HepG2 (cell line): ENCODE measurements at regions not wholly inside any gene's neighbourhood (a gene's known extent, or its start where the extent isn't known, plus 50 kb on each side); places are given as distances from the start of the nearest gene placed in this dataset.

Experiments
- ATAC-seq: fragments of 200-7000 bp; cut with Tn5 transposase; 3 replicates; pipeline ENCODE4 v1.9.1; 2020; ENCODE audit warnings: mild to moderate bottlenecking, moderate library complexity
- BruUV-seq: library from RNA; stranded (reverse); fragments of 400-500 nt; replicated peaks from 2 replicates; lab custom pipeline; 2021; lab: Mats Ljungman, UMichigan
- CTCF ChIA-PET: fragments of 300-600 bp; formaldehyde crosslinking; extraction: SDS; loops from one replicate; lab custom pipeline; 2021; ENCODE audit warnings: low total read pairs, inconsistent platforms, low intra/inter-chr PET ratio; lab: Yijun Ruan, JAX
- POLR2A ChIA-PET: fragments of 350-600 bp; sonication (Branson Sonifier 250); formaldehyde crosslinking; loops from one replicate; lab custom pipeline; 2020; ENCODE audit warnings: antibody characterized with exemption, inconsistent platforms; lab: Yijun Ruan, JAX
- DNase-seq: peaks from one replicate; pipeline ENCODE4 v3.0.0-alpha.2; 2015; ENCODE audit warnings: low spot score
- FAIRE-seq: peaks from 3 replicates; lab custom pipeline; 2011; peaks lifted over from hg19 to GRCh38; lab: Jason Lieb, UNC
- H2AFZ ChIP-seq: one replicate; pipeline ENCODE4 v1.6.1; 2011; ENCODE audit warnings: low read length, inconsistent platforms
- H3K27ac ChIP-seq: fragments of 300-600 bp; 3 replicates; pipeline ENCODE4 v1.8.0; 2011; ENCODE audit warnings: mixed run types, mild to moderate bottlenecking, mixed read lengths, low read length, inconsistent platforms; ENCODE audit not compliant: insufficient read depth; ENCODE audit errors: extremely low read length
- H3K27me3 ChIP-seq, 2 experiments: fragments of 200-600 bp in 1 of 2; 2 replicates in 1 of 2; 3 replicates in 1 of 2; pipeline versions ENCODE4 v1.6.0 to v1.8.0; 2011; ENCODE audit warnings: low read length in 2 of 2, mild to moderate bottlenecking in 2 of 2, moderate library complexity in 2 of 2, inconsistent platforms in 1 of 2; ENCODE audit not compliant: insufficient read depth in 2 of 2, control insufficient read depth in 1 of 2
- H3K36me3 ChIP-seq, 2 experiments: fragments of 200-600 bp in 1 of 2; replicated peaks in 1 of 2; 2 replicates in 1 of 2; 3 replicates in 1 of 2; pipeline versions ENCODE4 v1.5.1 to v1.8.0; 2011; ENCODE audit warnings: low read length in 2 of 2, inconsistent platforms in 1 of 2; ENCODE audit not compliant: insufficient read depth in 2 of 2, control insufficient read depth in 1 of 2
- H3K4me1 ChIP-seq: 2 replicates; pipeline ENCODE4 v1.5.1; 2012; ENCODE audit warnings: low read length, inconsistent platforms; ENCODE audit not compliant: insufficient read depth
- H3K4me2 ChIP-seq: 2 replicates; pipeline ENCODE4 v1.6.0; 2011; ENCODE audit warnings: low read depth, low read length, inconsistent platforms
- H3K4me3 ChIP-seq, 3 experiments: fragments of 200-600 bp in 1 of 3; sonication (generic), shearing (Covaris generic) in 1 of 3; replicated peaks in 1 of 3; 2 replicates each; pipeline ENCODE4 v1.5.1; 2011 to 2016; ENCODE audit warnings: low read length in 3 of 3, inconsistent platforms in 2 of 3, low read depth in 2 of 3, mild to moderate bottlenecking in 2 of 3, control low read depth in 1 of 3, mixed read lengths in 1 of 3; ENCODE audit not compliant: insufficient read depth in 1 of 3
- H3K79me2 ChIP-seq: one replicate; pipeline ENCODE4 v1.6.1; 2011; ENCODE audit warnings: low read length, inconsistent platforms; ENCODE audit not compliant: insufficient read depth
- H3K9ac ChIP-seq: 2 replicates; pipeline ENCODE4 v1.6.0; 2011; ENCODE audit warnings: mild to moderate bottlenecking, low read depth, low read length, inconsistent platforms; ENCODE audit not compliant: insufficient read depth
- H3K9me3 ChIP-seq: 2 replicates; pipeline ENCODE4 v1.5.1; 2012; ENCODE audit warnings: mild to moderate bottlenecking, low read length
- H4K20me1 ChIP-seq: 2 replicates; pipeline ENCODE4 v1.6.0; 2011; ENCODE audit warnings: inconsistent platforms, mild to moderate bottlenecking, low read length, moderate library complexity; ENCODE audit not compliant: insufficient read depth
- CBFB ChIP-seq: sonication (generic); formaldehyde crosslinking; IDR thresholded peaks from 2 replicates; pipeline ENCODE4 v1.4.0; 2020; ENCODE audit warnings: missing genetic modification reagents
- ETV5 ChIP-seq: IDR thresholded peaks from 2 replicates; pipeline ENCODE4 v1.6.1; 2018; ENCODE audit warnings: missing biosample characterization, missing genetic modification reagents, inconsistent platforms, borderline replicate concordance
- HMG20B ChIP-seq: conservative IDR thresholded peaks from 2 replicates; pipeline ENCODE4 v1.6.1; 2016; ENCODE audit warnings: missing genetic modification reagents, missing compliant biosample characterization
- HOXA3 ChIP-seq: sonication (generic); formaldehyde crosslinking; IDR thresholded peaks from 2 replicates; pipeline ENCODE4 v1.5.0; 2020; ENCODE audit warnings: missing genetic modification reagents
- MED1 ChIP-seq: sonication (generic); formaldehyde crosslinking; IDR thresholded peaks from 2 replicates; pipeline ENCODE4 v1.4.0; 2020; ENCODE audit warnings: missing genetic modification reagents
- PAF1 ChIP-seq: IDR thresholded peaks from 2 replicates; pipeline ENCODE4 v1.6.1; 2016; ENCODE audit warnings: missing genetic modification reagents, missing compliant biosample characterization
- SP140L ChIP-seq: sonication (generic); formaldehyde crosslinking; IDR thresholded peaks from 2 replicates; pipeline ENCODE4 v1.4.0; 2020; ENCODE audit warnings: missing genetic modification reagents, borderline replicate concordance
- SRSF4 ChIP-seq: fragments of 200-400 bp; formaldehyde crosslinking; IDR thresholded peaks from one replicate; pipeline ENCODE4 v1.6.1; 2018; ENCODE audit warnings: mild to moderate bottlenecking, low read depth, low read length, moderate library complexity; ENCODE audit not compliant: poor library complexity, severe bottlenecking
- TGIF2 ChIP-seq: IDR thresholded peaks from 2 replicates; pipeline ENCODE4 v1.6.1; 2016; ENCODE audit warnings: control low read depth, missing compliant biosample characterization
- ZNF382 ChIP-seq: sonication (generic); formaldehyde crosslinking; IDR thresholded peaks from 2 replicates; pipeline ENCODE4 v1.5.0; 2020; ENCODE audit warnings: missing genetic modification reagents, mild to moderate bottlenecking, borderline replicate concordance
- ZNF563 ChIP-seq: sonication (generic); formaldehyde crosslinking; IDR thresholded peaks from 2 replicates; pipeline ENCODE4 v1.8.0; 2022; ENCODE audit warnings: mild to moderate bottlenecking, moderate library complexity, missing genetic modification reagents
- ZNF709 ChIP-seq: sonication (generic); formaldehyde crosslinking; IDR thresholded peaks from 2 replicates; pipeline ENCODE4 v1.5.0; 2020; ENCODE audit warnings: mild to moderate bottlenecking, missing genetic modification reagents
- ZNF770 ChIP-seq: sonication (generic); formaldehyde crosslinking; IDR thresholded peaks from 2 replicates; pipeline ENCODE4 v1.5.0; 2020; ENCODE audit warnings: mild to moderate bottlenecking, missing genetic modification reagents
- ZSCAN30 ChIP-seq: sonication (generic); formaldehyde crosslinking; IDR thresholded peaks from 2 replicates; pipeline ENCODE4 v1.5.0; 2020; ENCODE audit warnings: mild to moderate bottlenecking, missing genetic modification reagents
- WGBS: methylation state at CpG from one replicate; pipeline ENCODE4 v1.1.6; 2017; ENCODE audit warnings: low lambda C conversion rate; 5-methylcytosine and 5-hydroxymethylcytosine counted together
- in situ Hi-C: cut with HindIII; loops from 2 replicates; pipeline ENCODE4 v1.10.0; 2017; ENCODE audit warnings: low pct_unique_long_range_greater_than_20kb; ENCODE audit not compliant: extremely low pct_ligation_motif_present
- intact Hi-C: fragments of 100-400 bp; cut with micrococcal nuclease; formaldehyde crosslinking; loops from one replicate; pipeline ENCODE4 v1.10.0; 2022; ENCODE audit not compliant: unreplicated experiment
- TF ChIP-seq, protein P1 (sequence below): sonication (generic); formaldehyde crosslinking; IDR thresholded peaks from 2 replicates; pipeline ENCODE4 v1.8.0; 2022; ENCODE audit warnings: mild to moderate bottlenecking, missing genetic modification reagents, moderate library complexity
- TF ChIP-seq, protein P2 (sequence below): sonication (generic); formaldehyde crosslinking; IDR thresholded peaks from 2 replicates; pipeline ENCODE4 v1.9.0; 2021; ENCODE audit warnings: missing genetic modification reagents, mild to moderate bottlenecking, borderline replicate concordance

- Histone ChIP-seq H3K9me3 (no peaks in the 10 kb centered on the region), H4K20me1 (no peaks in the 10 kb centered on the region), H3K4me3 (no peak overlapping the region), H3K4me1 (peaks cover 10% of the 10 kb centered on the region; the same call in 1 of the 2 replicates), H2AFZ (no peak overlapping the region), H3K9ac (no peak overlapping the region), H3K36me3 (no peaks in the 10 kb centered on the region), H3K4me2 (no peak overlapping the region), H3K79me2 (no peaks in the 10 kb centered on the region), H3K27ac (no peak overlapping the region), H3K27me3 (no peaks in the 10 kb centered on the region)
- no peak for TF ChIP-seq CBFB (CRISPR knock-in tag)
- TF ChIP-seq SRSF4: no peak
- TF ChIP-seq ZSCAN30 (CRISPR knock-in tag): no peak
- no peak for TF ChIP-seq ZNF563 (CRISPR knock-in tag)
- TF ChIP-seq, protein P1, sequence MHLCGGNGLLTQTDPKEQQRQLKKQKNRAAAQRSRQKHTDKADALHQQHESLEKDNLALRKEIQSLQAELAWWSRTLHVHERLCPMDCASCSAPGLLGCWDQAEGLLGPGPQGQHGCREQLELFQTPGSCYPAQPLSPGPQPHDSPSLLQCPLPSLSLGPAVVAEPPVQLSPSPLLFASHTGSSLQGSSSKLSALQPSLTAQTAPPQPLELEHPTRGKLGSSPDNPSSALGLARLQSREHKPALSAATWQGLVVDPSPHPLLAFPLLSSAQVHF (CRISPR knock-in tag): no peak
- no peak for TF ChIP-seq ZNF382
- TF ChIP-seq, protein P2, sequence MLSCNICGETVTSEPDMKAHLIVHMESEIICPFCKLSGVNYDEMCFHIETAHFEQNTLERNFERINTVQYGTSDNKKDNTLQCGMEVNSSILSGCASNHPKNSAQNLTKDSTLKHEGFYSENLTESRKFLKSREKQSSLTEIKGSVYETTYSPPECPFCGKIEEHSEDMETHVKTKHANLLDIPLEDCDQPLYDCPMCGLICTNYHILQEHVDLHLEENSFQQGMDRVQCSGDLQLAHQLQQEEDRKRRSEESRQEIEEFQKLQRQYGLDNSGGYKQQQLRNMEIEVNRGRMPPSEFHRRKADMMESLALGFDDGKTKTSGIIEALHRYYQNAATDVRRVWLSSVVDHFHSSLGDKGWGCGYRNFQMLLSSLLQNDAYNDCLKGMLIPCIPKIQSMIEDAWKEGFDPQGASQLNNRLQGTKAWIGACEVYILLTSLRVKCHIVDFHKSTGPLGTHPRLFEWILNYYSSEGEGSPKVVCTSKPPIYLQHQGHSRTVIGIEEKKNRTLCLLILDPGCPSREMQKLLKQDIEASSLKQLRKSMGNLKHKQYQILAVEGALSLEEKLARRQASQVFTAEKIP (CRISPR knock-in tag): no peak
- no peak for TF ChIP-seq TGIF2 (CRISPR knock-in tag)
- no peak for TF ChIP-seq ZNF709 (CRISPR knock-in tag)
- TF ChIP-seq ZNF770 (CRISPR knock-in tag): no peak
- no peak for TF ChIP-seq ETV5 (CRISPR knock-in tag)
- no peak for TF ChIP-seq SP140L (CRISPR knock-in tag)
- no peak for TF ChIP-seq HOXA3 (CRISPR knock-in tag)
- no peak for TF ChIP-seq HMG20B (CRISPR knock-in tag)
- TF ChIP-seq PAF1 (CRISPR knock-in tag): no peak
- TF ChIP-seq MED1 (CRISPR knock-in tag): no peak
- no TSS peak for BruUV-seq
- intact Hi-C loops: no loop called here
- ATAC-seq: no peak
- 70% methylated on average over 3 of the region's 3 CpGs for WGBS
- POLR2A ChIA-PET: no interaction called here
- no peak for DNase-seq
- no peak for FAIRE-seq
- in situ Hi-C loops: no loop called here
- CTCF ChIA-PET: no interaction called here
These were observed 210.6 kb downstream of the IRS2 start for GRCh38 chr13:109575821-109576220.
